HT-29 (cell line): ENCODE measurements at regions not wholly inside any gene's neighbourhood (a gene's known extent, or its start where the extent isn't known, plus 50 kb on each side); places are given as distances from the start of the nearest gene placed in this dataset.
"Not testable (repeated sequence)": the region's sequence is repeated elsewhere in the genome, so short reads cannot be mapped to it uniquely, and the experiment has no call there.

ENCODE experiments used
- DNase-seq: peaks from one replicate; pipeline ENCODE4 v3.0.0-alpha.2; 2015; ENCODE audit warnings: low spot score

DNA sequence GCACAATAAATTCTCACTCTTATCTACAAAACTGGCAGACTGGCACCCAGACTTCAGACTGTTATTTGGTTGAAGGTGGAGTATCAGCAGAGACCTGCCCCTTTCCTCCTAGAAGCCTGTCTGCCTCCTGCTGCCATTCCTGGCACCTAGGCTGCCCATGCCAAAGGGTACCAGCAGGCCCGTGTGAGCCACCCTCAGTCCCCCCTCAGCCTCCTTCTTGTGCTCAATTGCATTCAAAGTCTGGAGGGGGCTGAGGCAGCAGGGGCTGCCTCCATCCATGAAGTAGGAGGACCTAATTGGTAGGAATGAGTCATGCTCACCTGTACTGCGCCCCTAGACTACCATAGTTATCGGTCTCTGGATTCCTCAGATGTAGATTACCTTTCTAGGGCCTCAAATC is 440.9 kb upstream of the GRM3 start:
- DNase-seq, result no peak

DNA sequence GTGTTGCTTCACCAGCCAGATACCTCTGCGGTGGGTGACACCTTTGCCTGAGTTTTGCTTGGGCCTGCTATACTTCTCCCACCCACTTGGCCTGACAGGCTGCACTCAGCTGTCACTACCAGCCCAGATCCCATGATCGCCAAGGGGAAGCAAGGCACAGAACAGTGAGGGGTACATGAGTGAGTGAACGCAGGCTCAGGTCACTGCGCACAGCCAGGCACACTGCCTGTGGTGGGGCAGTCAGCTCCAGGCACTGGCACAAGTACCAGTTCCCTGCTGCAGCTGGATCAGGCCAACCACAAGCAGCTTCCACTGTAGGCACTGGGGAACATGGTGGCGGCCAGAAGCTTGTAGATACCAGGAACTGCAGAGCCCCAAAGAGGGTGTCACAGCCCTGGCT is 441.9 kb upstream of the GRM3 start:
- no peak for DNase-seq

DNA sequence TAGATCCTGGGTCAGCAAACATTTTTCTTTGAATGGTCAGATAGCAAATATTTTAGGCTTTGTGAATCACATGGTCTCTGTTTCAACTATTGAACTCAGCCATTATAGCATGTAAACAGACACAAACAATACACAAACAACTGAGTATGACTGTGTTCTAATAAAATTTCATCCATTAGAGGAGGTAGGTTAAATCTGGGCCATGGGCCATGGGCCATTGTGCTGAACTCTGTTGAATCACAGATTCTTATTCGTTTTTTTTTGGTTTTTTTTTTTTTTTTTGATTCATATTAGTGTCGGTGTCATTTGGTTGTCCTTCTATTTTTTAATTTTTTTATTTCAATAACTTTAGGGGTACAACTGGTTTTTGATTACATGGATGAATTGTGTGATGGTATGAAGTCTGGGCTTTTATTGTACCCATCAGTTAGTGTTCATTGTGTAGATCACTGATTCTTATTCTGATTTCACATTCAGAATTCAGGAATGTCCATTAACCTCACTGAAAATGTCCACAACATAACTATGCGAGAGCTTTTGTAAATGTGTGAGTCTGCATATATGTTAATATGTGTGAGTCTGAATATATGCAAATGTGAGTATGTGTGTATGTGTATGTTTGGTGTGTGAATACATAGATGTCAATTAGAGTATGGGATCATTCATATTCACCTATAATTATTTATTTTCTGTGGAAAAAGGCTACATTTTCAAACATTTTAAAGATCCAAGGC is 443.7 kb upstream of the GRM3 start:
- DNase-seq, result no peak

DNA sequence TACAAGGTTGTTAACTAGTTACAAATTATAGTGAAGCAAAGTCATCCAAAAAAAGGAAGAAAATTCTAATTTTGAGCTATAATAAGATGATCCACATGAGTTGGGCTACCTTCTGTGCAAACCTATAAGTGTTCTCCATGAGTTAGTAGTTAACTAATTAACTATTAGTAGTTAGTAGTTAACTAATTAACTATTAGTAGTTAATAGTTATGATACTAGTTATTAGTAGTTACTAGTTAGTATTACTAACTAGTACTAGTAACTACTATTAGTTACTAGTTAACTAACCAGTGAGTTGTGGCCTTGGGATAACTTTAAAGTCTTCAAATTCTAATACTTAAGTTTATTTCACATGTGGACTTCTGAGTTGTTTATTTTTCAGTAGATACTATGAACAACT is 453.4 kb upstream of the GRM3 start:
- DNase-seq, result no peak

DNA sequence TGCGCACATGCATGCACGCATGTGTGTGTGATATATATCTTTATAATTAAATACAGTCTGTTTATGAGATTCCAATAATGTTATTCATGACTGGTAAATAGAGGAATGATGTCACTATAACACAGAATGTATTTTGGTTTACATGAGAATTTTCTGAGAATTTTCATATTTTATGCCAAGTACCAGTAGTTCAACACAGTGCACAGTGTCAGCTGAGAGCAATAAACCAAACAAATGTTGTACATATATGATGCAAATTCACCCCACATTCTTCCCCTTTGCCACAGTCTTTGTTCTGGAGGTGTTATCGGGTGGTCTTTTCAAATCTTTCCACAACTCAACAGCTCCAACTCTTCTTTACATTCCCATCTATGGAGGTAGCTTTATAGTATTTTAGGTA is 462.2 kb upstream of the GRM3 start:
- DNase-seq, result no peak

DNA sequence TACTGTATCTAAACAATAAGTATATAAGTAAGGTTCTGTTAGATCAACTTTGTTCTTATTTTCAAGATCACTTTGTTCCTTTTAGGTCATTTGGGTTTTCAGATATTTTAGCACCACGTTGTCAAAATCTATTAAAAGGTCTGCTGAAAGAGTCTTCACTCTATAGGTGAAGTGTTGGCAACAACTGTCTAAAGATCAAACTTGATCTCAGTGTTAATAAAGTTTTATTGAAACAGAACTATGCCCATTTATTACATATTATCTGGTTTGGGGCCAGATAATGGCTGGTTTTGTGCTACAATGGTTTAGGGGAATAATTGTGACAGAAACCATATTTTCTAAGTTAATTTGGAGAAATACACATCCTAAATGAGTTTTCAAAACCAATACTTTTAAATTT is 478.9 kb upstream of the GRM3 start:
- DNase-seq, result no peak

DNA sequence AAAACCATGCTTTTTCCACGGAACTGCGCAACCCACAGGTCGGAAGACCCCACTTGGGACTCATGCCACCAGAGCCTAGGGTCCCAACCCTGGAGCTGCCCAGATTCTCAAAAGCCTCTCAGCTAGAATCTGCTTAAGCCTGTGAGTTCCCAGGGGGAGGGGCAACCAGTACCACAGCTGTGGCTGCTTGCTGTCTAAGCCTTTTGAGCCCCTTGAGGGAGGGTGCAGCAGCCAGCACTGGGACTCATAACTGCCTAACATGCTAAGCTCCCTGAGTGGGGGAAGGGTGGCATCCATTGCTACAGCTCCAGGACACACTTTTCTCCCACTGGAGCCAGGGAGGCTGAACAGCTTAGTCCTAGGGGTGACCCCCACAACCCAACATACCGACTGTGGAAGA is 485.6 kb upstream of the GRM3 start:
- DNase-seq, result no peak

DNA sequence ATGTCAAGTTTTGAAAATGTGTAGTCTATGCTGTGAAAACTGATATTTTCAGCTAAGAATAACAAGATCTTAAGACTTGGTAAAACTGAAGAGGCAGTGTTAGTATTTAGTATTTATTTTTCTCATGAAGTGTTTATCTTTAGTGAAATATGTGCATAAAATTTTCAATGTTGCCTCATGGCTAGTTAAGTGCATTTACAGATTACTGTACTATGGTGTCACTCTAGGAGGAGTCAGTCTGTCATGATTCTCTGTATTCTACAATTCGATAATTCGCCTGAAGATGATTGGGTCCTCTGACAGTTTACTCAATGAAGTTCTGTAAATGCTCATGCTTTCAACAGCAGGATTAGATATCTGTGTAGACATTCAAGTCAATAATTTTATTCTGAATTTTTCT is 488.1 kb upstream of the GRM3 start:
- no peak for DNase-seq

DNA sequence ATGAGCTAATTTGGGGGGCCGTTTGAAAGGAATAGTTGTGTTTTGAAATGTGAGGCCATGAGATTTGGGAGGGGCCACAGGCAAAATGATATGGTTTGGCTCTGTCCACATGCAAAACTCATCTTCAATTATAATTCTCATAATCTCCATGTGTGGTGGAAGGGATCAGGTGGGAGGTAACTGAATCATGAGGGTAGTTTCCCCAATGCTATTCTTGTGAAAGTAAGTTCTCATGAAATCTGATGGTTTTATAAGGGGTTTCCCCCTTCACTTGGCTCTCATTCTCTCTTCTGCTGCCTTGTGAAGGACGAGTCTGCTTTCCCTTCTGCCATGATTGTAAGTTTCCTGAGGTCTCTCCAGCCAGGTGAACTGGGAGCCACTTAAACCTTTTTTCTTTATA is 490.8 kb upstream of the GRM3 start:
- DNase-seq, result no peak

DNA sequence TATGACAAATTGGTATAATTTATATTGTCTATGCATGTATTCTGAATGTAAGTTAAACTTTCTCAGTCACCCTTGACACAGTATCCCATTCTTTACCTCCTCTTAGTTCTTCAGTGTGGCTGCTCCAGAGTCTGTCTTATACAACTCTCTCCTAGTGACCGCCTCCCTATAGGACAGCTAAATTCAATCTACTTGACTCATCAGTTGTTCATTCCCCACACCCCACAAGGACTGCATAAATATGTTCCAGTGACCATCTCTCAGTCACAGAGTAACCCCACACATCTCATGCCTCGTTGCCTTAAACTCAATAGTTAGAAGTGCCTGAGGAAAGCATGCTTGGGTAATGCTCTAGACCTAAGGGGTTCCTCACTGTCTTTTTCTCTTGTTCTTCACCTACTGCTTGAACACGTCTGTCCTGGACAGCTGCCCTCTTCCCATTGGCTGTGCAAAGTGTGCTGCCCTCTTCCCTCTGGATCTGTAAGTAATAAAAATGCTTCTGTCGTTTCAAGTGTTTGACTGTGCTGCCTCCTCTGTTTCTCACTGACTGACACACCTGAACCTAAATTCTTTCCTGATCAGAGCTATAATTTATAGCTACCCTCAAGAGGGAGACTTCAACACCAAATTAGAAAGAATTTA is 494.6 kb upstream of the GRM3 start:
- no peak for DNase-seq

DNA sequence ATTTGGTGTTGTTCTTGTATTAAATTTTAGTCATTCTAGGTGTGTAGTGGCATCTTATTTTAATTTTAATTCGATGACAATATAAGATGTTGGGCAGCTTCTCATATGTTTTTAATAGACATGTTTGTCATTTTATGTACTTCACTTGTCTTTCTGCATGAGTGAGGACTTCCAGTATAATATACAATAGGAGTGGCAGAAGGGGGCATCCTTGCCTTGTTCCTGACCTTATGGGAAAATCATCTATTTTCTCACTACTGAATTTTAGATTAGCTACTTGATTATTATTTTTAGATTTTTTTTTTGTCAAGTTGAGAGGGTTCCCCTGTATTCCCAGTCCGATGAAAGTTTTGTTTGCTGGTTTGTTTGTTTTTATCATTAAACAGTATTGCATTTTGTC is 495.2 kb upstream of the GRM3 start:
- DNase-seq, result no peak

DNA sequence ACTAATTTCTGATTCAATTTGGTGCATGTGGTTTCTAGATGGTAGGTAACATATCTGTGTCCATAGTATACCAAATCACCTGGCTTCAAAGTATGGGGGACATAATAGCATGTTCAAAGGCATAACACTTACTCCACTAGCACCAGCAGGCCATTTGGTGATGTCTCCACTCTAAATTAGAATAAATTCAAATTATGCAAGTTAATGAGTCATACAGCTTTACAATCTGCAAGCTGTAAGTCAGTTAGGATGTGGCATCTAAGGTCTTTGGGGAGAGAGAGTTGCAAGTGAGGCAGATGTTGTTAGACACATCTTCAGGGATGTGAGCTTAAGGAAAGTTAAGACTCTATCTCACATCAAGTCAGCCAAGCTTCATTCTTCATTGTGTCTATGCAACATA is 506.4 kb upstream of the GRM3 start:
- no peak for DNase-seq

DNA sequence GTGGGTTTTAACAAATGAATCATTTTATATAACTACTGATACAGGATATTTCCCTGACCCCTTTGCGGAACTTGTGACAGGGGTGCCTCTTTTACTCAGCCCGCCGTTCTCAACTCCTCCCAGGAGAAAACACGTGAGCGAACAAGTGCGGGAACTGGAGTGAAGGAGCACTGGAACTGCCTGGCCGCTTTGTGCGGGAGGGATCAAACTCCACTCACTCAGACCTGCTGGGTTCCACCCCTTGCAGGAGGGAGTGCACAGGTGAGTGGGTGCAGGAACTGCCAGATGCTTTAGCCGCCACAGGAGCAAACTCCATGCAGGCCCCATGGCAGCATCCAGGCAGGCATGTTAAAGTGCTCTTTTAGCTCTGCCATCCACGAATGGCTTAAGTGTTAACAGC is 513.4 kb upstream of the GRM3 start:
- DNase-seq, result no peak

DNA sequence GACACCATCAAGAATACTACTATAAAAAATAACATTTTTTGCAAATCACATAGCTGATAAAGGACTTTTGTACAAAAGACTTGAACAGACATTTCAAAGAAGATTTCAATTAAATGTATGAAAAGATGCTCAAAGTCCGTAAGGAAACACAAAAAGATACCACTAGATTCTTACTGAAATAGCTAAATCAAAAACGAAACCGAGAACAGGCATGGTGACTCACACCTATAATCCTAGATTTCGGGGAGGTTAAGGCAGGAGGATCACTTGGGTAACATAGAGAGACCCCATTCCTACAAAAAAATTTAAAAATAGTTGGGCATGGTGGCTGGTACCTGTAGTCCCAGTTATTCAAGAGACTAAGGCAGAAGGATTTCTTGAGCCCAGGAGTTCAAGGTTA is 520.2 kb upstream of the GRM3 start:
- no peak for DNase-seq

DNA sequence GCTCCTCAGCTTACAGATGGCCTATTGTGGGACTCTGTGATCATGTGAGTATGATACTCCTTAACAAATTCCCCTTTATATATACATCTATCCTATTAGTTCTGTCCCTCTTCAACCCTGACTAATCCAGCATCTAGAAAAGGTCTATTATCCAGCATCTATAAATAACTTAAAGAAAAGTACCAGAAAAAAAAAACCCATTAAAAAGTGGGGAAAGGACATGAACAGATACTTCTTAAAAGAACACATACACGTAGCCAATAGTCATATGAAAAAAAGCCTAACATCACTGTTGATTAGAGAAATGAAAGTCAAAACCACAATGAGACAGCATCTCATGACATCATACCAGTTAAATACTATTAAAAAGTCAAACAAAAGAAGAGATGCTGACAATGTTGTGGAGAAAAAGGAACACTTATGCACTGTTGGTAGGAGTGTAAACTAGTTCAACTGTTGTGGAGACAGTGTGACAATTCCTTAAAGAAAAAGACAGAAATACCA is 549.5 kb upstream of the GRM3 start:
- no peak for DNase-seq

DNA sequence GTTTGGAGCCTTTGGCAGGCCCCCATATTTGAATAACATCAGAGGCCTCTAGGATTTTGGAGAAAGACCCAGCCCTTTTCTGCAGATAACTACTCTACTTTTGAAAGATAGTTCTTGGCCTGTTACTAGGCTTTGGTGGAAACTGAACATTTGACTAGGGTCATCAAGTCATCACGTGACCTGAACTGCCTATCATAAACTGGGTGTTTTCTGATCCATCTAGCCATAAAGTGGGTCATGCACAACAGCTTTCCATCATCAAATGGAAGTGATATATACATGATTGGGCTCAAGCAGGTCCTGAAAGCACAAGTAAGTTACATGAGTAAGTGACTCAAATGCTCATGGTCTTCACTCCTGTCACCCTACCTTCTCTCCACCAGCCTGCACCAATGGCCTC is 552.3 kb upstream of the GRM3 start:
- no peak for DNase-seq

DNA sequence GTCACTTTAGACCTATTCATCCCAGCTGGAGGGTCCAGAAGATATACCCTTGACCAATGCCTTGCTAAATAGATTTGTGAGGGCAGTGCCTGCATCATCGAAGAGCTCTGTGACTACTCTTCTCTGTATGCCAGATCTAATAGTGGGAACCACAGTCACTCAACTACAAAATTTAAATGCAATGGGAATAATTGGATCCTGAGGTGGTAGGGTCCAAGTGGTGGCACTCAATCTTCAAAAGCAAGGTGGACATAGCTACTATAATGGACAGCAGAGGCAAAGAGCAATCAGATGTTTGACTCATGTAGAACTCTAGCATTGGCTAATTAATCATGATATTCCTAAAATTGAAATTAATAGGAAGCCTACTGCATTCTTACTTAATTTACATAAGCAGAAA is 554.3 kb upstream of the GRM3 start:
- no peak for DNase-seq

DNA sequence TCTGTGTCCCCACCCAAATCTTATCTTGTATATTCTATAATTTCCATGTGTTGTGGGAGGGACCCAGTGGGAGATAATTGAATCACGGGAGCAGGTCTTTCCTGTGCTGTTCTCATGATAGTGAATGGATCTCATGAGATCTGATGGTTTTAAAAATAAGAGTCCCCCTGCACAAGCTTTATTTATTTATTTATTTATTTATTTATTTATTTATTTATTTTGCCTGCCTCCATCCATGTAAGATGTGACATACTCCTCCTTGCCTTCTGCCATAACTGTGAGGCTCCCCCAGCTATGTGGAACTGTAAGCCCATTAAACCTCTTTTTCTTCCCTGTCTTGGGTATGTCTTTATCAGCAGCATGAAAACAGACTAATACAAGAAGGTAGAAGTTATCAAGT is 579.1 kb upstream of the GRM3 start:
- DNase-seq, result not testable (repeated sequence)

DNA sequence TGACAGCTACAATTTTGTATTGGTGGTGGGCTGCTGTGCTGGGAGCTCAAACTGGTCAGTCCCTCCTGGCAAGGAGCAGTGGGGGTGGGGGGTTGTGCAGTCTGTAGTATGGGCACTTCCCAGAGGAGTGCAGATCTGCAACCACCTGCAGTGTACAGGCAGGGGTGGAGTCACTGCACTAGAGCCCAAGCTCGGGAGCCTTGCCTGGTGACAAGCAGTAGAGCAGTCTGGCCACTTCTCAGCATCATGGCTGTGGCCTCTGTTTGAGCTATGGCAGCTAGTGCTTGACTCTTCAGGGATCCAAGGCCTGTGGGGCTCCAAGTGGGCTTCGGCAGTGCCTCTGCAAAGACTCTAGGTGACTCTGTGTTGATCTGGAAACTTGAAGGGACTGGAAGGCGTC is 585.1 kb upstream of the GRM3 start:
- no peak for DNase-seq

DNA sequence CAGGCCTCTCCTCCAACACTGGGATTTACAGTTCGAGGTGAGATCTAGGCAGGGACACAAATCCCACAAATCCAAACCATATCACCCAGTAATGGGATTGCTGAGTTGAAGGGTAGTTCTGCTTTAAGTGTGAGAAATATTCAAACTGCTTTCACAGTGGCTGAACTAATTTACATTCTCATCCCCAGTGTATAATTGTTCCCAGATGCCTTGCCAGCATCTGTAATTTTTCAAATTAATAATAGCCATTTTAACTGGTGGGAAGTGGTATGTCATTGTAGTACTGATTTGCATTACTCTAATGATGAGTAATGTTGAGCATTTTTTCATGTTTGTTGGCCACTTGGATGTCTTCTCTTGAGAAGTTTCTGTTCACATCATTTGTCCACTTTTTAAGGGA is 592.8 kb upstream of the GRM3 start:
- DNase-seq, result no peak

DNA sequence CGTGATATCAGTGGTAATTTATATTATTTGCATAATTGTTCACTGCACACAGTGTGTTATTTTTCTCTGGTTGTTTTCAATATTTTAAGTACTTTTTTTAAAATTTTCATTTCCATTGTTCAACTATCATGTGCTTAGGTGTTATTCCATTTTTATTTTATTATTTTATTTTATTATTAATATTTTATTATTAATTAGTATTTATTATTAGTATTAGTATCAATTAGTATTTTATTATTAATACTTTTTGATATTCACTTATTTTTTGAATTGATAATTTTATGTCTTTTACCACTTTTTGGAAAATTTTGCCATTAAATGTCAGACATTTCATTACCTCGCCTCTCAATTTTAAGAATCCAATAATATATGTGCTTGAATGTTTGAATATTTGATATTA is 593.8 kb upstream of the GRM3 start:
- no peak for DNase-seq

DNA sequence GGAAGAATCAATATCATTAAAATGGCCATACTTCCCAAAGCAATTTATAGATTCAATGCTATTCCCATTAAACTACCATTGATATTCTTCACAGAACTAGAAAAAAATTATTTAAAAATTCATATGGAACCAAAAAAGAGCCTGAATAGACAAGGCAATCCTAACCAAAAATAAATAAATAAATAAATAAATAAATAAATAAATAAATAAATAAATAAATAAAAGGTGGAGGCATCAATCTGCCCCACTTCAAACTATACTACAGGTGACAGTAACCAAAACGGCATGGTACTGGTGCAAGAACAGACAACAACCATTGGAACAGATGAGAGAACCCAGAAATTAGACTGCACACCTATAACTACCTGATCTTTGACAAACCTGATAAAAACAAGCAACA is 598.5 kb upstream of the GRM3 start:
- not testable (repeated sequence) for DNase-seq

DNA sequence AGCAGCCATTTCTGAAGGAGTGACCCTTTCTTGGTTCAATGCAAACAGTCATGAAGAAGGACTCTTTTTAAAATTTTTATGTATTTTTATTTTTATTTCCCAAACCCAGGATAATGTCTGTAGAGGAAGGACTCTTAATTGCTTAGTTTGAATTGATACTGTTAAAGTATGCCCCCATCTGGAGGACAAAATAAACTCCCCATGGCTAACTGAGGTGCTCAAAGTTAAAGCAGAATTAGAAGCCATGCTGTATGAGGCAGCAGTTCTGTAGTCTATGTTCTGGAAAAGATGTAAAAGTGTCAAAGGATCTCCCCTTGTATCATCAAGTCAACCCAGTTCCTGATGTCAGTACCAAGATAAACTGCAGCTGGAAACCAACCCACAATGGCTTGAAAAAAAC is 617.9 kb upstream of the GRM3 start:
- DNase-seq, result no peak

DNA sequence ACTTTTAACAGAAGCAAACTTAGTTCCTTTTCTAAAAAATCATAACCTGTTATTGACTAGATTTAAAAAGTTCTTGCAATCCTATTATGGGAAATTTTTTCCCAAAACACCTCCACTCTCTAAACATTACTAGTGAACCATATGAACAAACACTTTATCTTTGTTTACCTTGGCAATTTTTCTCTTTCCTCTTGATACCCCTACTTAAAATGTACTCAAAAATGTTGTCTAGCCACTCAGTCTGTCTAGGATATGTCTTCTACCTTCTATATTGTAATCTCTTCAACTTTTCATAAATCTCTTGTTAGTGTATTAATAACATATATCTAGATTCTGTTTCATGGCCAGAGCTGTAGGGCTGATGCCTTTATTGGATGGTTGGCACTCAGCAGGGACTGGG is 630.0 kb upstream of the GRM3 start:
- no peak for DNase-seq
